GM18517 (cell line): ENCODE measurements at regions not wholly inside any gene's neighbourhood (a gene's known extent, or its start where the extent isn't known, plus 50 kb on each side); places are given as distances from the start of the nearest gene placed in this dataset.
"Not testable (repeated sequence)": the region's sequence is repeated elsewhere in the genome, so short reads cannot be mapped to it uniquely, and the experiment has no call there.

Source experiments
- ATAC-seq: cut with Tn5 transposase; IDR thresholded peaks from one replicate; pipeline ENCODE4 v1.9.1; 2021; ENCODE audit warnings: mild to moderate bottlenecking, moderate library complexity; ENCODE audit not compliant: unreplicated experiment

DNA sequence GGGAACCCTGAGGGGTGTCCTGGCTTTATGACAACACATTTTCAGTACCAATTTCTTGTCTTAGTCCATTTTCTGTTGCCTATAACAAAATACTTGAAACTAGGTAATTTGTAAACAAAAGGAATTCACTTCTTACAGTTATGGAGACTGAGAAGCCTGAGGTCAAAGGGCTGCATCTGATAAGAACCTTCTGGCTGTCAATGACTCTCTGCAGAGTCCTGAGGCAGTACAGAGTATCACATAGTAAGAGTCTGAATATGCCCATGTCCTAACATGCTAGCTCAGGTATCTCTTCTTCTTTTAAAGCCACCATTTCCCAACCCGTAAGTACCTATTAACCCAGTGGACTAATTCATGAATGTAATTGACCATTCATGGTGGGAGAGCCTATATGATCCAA, 1458.6 kb upstream of the EYS start:
- no peak for ATAC-seq

GRCh38 chr6:67160820-67161219, 1453.8 kb upstream of the EYS start:
- no peak for ATAC-seq

DNA sequence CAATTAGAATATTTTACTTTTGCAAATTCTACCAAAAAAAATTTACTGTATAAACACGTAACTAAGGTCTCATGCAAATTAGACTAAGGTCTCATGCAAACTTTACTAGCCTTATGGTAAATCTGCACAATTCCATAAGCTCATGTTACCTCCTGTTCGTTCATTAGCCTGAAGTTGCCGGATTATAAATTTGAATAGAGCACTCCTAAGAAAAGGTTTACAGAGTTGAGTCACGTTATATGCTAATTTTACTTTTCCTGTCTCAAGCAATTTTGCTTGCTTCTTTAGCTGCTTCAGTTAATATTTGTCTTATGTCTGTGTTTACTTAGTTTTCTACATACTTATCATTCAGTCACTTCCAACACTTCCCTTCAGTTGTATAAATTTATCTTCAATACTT, 1434.0 kb upstream of the EYS start:
- ATAC-seq: no peak

DNA sequence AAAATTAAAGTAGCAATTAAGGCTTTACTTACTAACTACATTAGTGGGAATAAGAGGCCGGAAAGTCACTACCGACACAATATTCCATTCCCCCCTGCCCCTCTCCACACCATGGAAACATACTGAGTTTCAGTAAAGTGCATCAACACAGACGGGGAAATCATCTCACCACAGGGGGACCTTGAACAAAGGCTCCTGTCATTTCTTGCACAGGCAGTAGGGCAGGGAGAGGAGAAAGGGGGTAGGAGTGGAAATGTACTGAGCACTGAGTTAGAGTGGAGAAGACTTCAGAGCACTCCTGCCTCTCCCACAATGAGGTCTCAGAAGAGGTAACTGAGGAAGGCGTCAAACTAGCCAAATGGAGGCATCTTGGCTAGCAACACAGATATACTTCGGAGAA, 1426.9 kb upstream of the EYS start:
- ATAC-seq: no peak

DNA sequence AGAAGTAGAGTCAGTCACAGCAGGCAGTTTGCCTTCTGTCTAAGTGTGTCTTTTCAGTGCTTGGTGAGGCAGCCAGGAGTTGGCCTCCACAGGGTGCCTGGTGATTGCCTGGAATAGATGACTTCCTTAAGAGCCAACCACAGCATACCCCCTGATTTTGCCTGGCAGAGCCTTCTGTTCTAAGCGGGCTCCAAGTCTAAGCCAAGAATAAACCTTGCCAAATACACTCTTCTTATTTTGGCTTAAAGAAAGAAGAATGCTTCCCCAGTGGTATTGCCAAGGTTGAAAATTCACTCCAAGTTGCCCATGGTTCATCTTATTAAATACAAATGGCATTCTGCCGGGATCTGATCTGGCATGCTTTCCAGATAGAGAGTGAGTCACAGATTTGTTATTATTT, 1424.8 kb upstream of the EYS start:
- no peak for ATAC-seq

DNA sequence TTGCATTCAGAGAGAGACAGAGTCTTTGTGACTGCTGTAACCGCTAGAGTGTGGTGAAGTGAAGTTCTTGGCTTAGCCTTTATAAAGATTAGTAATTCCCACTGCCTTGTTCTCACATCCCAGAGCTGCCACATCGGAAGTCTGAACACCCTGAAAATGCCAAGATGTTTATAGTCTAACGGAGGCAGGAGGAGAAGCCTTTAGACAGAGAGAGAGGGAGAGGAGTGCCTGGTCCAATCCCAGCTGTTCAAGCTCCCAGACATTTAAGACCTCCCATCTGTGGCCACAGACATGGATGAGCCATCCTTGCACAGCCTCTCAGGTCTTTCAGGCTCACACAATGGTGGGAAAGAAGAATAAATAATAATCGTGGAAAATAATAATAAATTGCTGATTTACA, 1422.8 kb upstream of the EYS start:
- ATAC-seq: no peak

DNA sequence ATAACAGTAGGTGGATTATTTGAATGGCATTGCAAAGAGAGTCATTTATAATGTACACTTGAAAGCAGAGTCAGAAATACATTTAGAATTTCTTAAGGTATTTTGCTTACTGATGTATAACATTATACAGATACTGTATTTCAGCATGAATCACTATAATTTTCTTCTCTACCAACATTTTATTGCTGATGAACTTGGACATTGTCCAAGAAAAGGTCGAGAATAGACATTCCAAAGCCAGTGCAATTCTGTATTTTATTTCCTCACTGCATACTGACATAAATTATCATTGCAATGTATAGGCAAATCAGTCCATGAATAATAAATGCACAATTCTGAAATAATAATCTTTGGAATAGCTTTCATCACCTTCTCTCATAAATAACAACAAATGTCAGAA, 1420.0 kb upstream of the EYS start:
- no peak for ATAC-seq

DNA sequence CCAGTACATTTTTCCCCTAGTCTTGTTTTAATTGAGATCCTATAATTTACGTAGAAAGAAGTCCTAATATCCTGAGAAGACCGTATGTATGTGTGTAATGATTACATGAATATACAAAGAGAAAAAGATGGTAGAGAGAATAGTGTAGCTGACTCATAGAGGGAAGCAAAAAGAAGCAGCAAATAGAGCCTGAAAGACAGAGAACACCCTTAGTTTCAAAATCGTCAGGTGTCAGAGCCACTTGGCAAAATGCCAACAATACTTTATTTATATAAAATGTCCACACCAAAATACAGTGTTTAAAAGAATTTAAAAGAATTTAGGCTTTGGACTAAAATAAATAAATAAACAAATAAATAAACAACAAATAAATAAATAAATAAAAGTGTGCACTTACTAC, 1414.1 kb upstream of the EYS start:
- no peak for ATAC-seq

GRCh38 chr6:67112120-67112519, 1405.1 kb upstream of the EYS start:
- ATAC-seq: no peak

DNA sequence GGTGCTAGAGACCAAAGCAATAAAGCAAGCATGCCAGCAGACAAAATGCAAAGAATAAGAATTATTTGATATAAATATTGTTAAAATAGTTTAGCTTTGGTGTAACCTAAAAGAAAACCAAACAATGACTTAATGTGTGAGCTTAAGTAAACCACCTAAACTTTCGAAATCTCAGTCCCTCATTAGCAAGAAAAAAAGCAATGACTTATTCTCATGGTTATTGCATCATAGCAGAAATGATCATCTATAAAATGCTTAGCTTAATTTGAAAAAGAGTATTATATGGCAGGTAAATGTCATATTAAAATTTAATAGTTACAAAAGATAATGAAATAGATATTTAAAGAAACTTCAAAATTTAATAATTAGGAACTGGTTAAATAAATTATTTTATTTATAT, 1395.7 kb upstream of the EYS start:
- no peak for ATAC-seq

- not testable (repeated sequence) for ATAC-seq
Measured at GRCh38 chr6:67095618-67096226, 1388.7 kb upstream of the EYS start.

GRCh38 chr6:67094431-67094946, 1387.5 kb upstream of the EYS start:
- ATAC-seq: no peak

DNA sequence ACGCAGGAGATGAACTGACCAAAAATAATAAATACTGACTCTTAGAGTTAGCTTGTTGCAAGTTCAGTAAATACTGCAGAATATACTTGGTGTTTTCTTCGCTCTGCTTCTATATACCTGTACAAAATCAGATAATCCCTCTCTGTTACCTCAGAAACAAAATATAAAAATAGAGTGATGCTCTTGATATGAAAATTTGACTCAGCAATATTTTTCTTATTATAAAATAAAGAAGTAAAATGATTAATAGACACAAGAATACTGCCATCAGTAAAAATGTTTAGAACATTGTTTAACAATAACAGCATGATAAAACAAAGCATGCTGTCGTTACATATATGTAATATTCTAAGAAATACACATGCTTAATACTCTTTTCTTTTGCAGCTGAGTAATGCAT, 1366.9 kb upstream of the EYS start:
- ATAC-seq: no peak

- ATAC-seq: no peak
Measured at GRCh38 chr6:67068781-67069180, 1361.8 kb upstream of the EYS start.

DNA sequence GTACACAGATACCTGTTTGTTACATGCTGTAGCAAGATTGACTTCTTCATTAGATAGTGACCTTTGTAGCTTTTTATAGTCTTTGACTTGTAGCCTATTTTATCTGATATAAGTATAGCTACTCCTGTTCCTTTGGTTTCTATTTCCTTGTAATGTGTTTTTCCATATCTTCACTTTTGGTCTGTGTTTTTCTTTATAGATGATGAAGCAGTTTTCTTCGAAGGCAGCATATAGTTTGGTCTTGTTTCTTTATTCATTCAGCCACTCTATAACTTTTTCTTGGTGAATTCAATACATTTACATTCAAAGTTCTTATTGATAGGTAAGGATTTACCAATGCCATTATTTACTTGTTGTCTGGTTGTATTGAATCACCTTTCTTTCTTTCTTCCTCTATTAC, 1357.3 kb upstream of the EYS start:
- ATAC-seq: no peak

DNA sequence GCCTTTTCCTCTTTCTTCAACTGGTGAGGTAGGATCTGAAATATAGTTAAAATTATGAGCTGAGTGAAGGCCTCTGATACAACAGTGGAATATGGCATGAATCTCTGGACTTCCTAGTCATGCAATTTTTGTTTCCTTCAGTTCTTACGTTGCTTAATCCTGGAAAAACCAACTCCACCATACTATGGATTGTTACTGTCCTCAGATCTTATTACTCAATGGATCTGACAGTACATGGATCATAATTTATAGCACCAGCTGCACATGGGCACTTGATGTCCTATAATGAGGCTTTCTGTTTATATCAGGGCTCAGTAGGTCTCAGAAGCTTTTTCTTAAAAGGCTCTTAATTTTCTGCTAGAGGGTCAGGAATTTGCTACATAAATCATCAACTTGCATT, 1341.0 kb upstream of the EYS start:
- no peak for ATAC-seq

DNA sequence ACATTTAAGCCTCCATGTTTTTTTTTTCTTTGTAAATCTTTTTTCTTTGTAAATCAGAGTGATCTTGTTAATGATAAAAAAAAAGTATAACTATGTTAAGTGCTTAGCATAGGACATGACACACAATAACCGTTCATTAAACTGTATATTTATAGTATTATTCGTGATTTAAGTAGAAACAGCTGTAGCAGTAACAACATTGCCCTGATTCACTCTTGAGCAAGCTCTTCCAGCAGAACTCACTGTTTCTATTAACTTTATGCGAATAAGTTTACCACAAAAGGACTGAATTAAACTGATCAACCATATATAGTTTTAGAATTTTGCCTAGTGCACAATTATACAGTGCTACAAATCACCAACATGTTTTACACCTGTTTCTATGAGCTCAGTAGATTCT, 1338.0 kb upstream of the EYS start:
- no peak for ATAC-seq

- ATAC-seq: no peak
Measured at GRCh38 chr6:67031451-67031850, 1324.4 kb upstream of the EYS start.

DNA sequence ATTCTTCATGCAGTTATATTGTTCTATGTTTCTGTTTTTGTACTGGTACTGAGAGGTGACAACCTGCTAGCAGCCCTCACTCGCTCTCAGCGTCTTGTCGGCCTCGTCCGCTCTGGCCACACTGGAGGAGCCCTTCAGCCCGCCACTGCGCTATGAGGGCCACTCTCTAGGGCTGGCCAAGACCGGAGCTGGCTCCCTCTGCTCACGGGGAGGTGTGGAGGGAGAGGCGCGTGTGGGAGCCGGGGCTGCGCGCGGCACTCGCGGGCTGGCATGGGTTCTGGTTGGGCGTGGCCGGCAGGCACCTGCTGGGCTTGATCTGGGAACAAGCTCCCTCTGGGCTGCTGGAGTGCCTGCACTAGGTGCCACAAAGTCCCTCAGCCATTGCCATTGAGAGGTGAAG, 1323.8 kb upstream of the EYS start:
- no peak for ATAC-seq

- ATAC-seq: no peak
Measured at GRCh38 chr6:67016921-67017460, 1310.0 kb upstream of the EYS start.

- ATAC-seq: no peak
Measured at GRCh38 chr6:67011441-67011840, 1304.4 kb upstream of the EYS start.

GRCh38 chr6:67009818-67010217, 1302.8 kb upstream of the EYS start:
- no peak for ATAC-seq

GRCh38 chr6:67003844-67004243, 1296.8 kb upstream of the EYS start:
- ATAC-seq: no peak
